WTC11 (cell line): ENCODE measurements at regions not wholly inside any gene's neighbourhood (a gene's known extent, or its start where the extent isn't known, plus 50 kb on each side); places are given as distances from the start of the nearest gene placed in this dataset.
"Not testable (repeated sequence)": the region's sequence is repeated elsewhere in the genome, so short reads cannot be mapped to it uniquely, and the experiment has no call there.

ENCODE experiments used
- ATAC-seq: fragments of 200-7000 bp; cut with Tn5 transposase; 2 replicates; pipeline ENCODE4 v1.10.0; 2021; ENCODE audit warnings: mild to moderate bottlenecking, moderate library complexity
- CTCF ChIA-PET: fragments of 300-600 bp; sonication (Branson Sonifier 250); formaldehyde crosslinking; loops from one replicate; lab custom pipeline; 2021; ENCODE audit warnings: antibody characterized with exemption; lab: Charles Lee
- POLR2A ChIA-PET: fragments of 350-600 bp; sonication (Branson Sonifier 250); formaldehyde crosslinking; loops from one replicate; lab custom pipeline; 2021; ENCODE audit warnings: antibody characterized with exemption; lab: Charles Lee
- DNase-seq: peaks from one replicate; pipeline ENCODE4 v3.0.0; 2021; ENCODE audit warnings: low spot score
- H3K27ac Mint-ChIP-seq: 2 replicates; pipeline ENCODE4 v1.8.0; 2021; ENCODE audit warnings: mixed read lengths
- H3K27me3 Mint-ChIP-seq: 2 replicates; pipeline ENCODE4 v1.8.0; 2021; ENCODE audit warnings: low read depth, mild to moderate bottlenecking, moderate library complexity, mixed read lengths
- H3K36me3 Mint-ChIP-seq: 2 replicates; pipeline ENCODE4 v1.8.0; 2021; ENCODE audit warnings: mixed read lengths
- H3K4me1 Mint-ChIP-seq: 2 replicates; pipeline ENCODE4 v1.8.0; 2022; ENCODE audit warnings: mixed read lengths
- H3K4me3 Mint-ChIP-seq: 2 replicates; pipeline ENCODE4 v1.8.0; 2021; ENCODE audit warnings: mild to moderate bottlenecking, moderate library complexity, mixed read lengths
- H3K9me3 Mint-ChIP-seq: 2 replicates; pipeline ENCODE4 v1.8.0; 2021; ENCODE audit warnings: mixed read lengths
- ARID4B ChIP-seq: sonication (generic); formaldehyde crosslinking; IDR thresholded peaks from 2 replicates; pipeline ENCODE4 v1.8.0; 2023; ENCODE audit warnings: missing genetic modification reagents, mild to moderate bottlenecking, borderline replicate concordance
- ATF3 ChIP-seq: sonication (generic); formaldehyde crosslinking; conservative IDR thresholded peaks from 2 replicates; pipeline ENCODE4 v1.8.1; 2022; ENCODE audit warnings: mild to moderate bottlenecking, missing genetic modification reagents
- ATF6 ChIP-seq: sonication (generic); formaldehyde crosslinking; IDR thresholded peaks from 2 replicates; pipeline ENCODE4 v1.8.1; 2023; ENCODE audit warnings: mild to moderate bottlenecking, missing genetic modification reagents
- CREM ChIP-seq: sonication (generic); formaldehyde crosslinking; IDR thresholded peaks from 2 replicates; pipeline ENCODE4 v1.8.1; 2022; ENCODE audit warnings: mild to moderate bottlenecking, missing genetic modification reagents, moderate library complexity
- ELF4 ChIP-seq: sonication (generic); formaldehyde crosslinking; IDR thresholded peaks from 2 replicates; pipeline ENCODE4 v1.8.1; 2022; ENCODE audit warnings: low read depth, mild to moderate bottlenecking, moderate library complexity, missing genetic modification reagents
- ERG ChIP-seq: fragments of 250-450 bp; sonication (Bioruptor Pico); IDR thresholded peaks from 2 replicates; pipeline ENCODE4 v1.8.0; 2021; ENCODE audit warnings: mild to moderate bottlenecking
- HMGA2 ChIP-seq: fragments of 250-450 bp; sonication (Bioruptor Pico); IDR thresholded peaks from 2 replicates; pipeline ENCODE4 v1.4.0; 2021; ENCODE audit warnings: mild to moderate bottlenecking, moderate library complexity
- JUN ChIP-seq: sonication (generic); formaldehyde crosslinking; IDR thresholded peaks from 2 replicates; pipeline ENCODE4 v1.8.0; 2023; ENCODE audit warnings: mild to moderate bottlenecking, missing genetic modification reagents
- RELA ChIP-seq: sonication (generic); formaldehyde crosslinking; IDR thresholded peaks from 2 replicates; pipeline ENCODE4 v1.8.1; 2022; ENCODE audit warnings: missing genetic modification reagents, mild to moderate bottlenecking, borderline replicate concordance
- RORB ChIP-seq: fragments of 250-450 bp; sonication (Bioruptor Pico); IDR thresholded peaks from 2 replicates; pipeline ENCODE4 v1.9.0; 2021; ENCODE audit warnings: mild to moderate bottlenecking
- ZBTB43 ChIP-seq: sonication (generic); formaldehyde crosslinking; IDR thresholded peaks from 2 replicates; pipeline ENCODE4 v1.8.1; 2023; ENCODE audit warnings: mild to moderate bottlenecking, missing genetic modification reagents
- ZNF232 ChIP-seq: sonication (generic); formaldehyde crosslinking; IDR thresholded peaks from 2 replicates; pipeline ENCODE4 v1.8.0; 2022; ENCODE audit warnings: mild to moderate bottlenecking, missing genetic modification reagents
- ZNF281 ChIP-seq: sonication (generic); formaldehyde crosslinking; IDR thresholded peaks from 2 replicates; pipeline ENCODE4 v1.8.0; 2023; ENCODE audit warnings: mild to moderate bottlenecking, missing genetic modification reagents
- ZSCAN18 ChIP-seq: fragments of 250-450 bp; sonication (Bioruptor Pico); IDR thresholded peaks from 2 replicates; pipeline ENCODE4 v2.1.2; 2022; ENCODE audit warnings: mild to moderate bottlenecking, moderate library complexity

GRCh38 chr4:71882113-71882841, 98.4 kb upstream of the GC start:
- Mint-ChIP-seq H3K4me1 (peaks cover 39% of the 10 kb centered on the region), H3K27ac (peak overlapping the region; percentile 71; the same call in 1 of the 2 replicates), H3K36me3 (peaks cover 2% of the 10 kb centered on the region; the same call in 1 of the 2 replicates), H3K9me3 (peaks cover 7% of the 10 kb centered on the region), H3K4me3 (no peak overlapping the region), H3K27me3 (no peaks in the 10 kb centered on the region; the same call in 1 of the 2 replicates)
- TF ChIP-seq ARID4B (no peak), ERG (CRISPR knock-in tag) (no peak), ATF3 (no peak), RELA (no peak), ZBTB43 (CRISPR knock-in tag) (no peak), ZSCAN18 (CRISPR knock-in tag) (no peak), ZNF232 (CRISPR knock-in tag) (no peak), RORB (CRISPR knock-in tag) (no peak)
- ATAC-seq: peak; percentile 56
- POLR2A ChIA-PET: no interaction called here
- peak; percentile 27 for DNase-seq
- CTCF ChIA-PET: no interaction called here

- POLR2A ChIA-PET, H3K4me3 Mint-ChIP-seq, H3K27me3 Mint-ChIP-seq, CTCF ChIA-PET, ATAC-seq, H3K27ac Mint-ChIP-seq, DNase-seq: not testable (repeated sequence)
- Mint-ChIP-seq H3K36me3 (peaks cover 46% of the 10 kb centered on the region), H3K4me1 (peaks cover 24% of the 10 kb centered on the region), H3K9me3 (peaks cover 55% of the 10 kb centered on the region)
These were observed 116.5 kb upstream of the GC start for GRCh38 chr4:71900366-71900765.

- H3K4me3 Mint-ChIP-seq, POLR2A ChIA-PET, CTCF ChIA-PET, DNase-seq, H3K27me3 Mint-ChIP-seq, H3K27ac Mint-ChIP-seq, ATAC-seq: not testable (repeated sequence)
- peaks cover 62% of the 10 kb centered on the region for H3K9me3 Mint-ChIP-seq
- H3K36me3 Mint-ChIP-seq: peaks cover 58% of the 10 kb centered on the region
- peaks cover 19% of the 10 kb centered on the region for H3K4me1 Mint-ChIP-seq
These were observed 121.7 kb upstream of the GC start for GRCh38 chr4:71905594-71905993.

GRCh38 chr4:71906096-71906495, 122.2 kb upstream of the GC start:
- Mint-ChIP-seq H3K27me3 (peaks cover 3% of the 10 kb centered on the region), H3K36me3 (peaks cover 63% of the 10 kb centered on the region), H3K27ac (no peak overlapping the region), H3K9me3 (peaks cover 62% of the 10 kb centered on the region), H3K4me1 (peaks cover 19% of the 10 kb centered on the region), H3K4me3 (no peak overlapping the region)
- POLR2A ChIA-PET: no interaction called here
- no peak for DNase-seq
- CTCF ChIA-PET: no interaction called here
- no peak for ATAC-seq
- no peak for TF ChIP-seq HMGA2 (CRISPR knock-in tag)
- TF ChIP-seq ATF6 (CRISPR knock-in tag): no peak
- no peak for TF ChIP-seq CREM (CRISPR knock-in tag)
- no peak for TF ChIP-seq ZNF281
- TF ChIP-seq JUN: no peak
- no peak for TF ChIP-seq ELF4
